ENCODE measurements at regions not wholly inside any gene's neighbourhood (a gene's known extent, or its start where the extent isn't known, plus 50 kb on each side); places are given as distances from the start of the nearest gene placed in this dataset.

DNA sequence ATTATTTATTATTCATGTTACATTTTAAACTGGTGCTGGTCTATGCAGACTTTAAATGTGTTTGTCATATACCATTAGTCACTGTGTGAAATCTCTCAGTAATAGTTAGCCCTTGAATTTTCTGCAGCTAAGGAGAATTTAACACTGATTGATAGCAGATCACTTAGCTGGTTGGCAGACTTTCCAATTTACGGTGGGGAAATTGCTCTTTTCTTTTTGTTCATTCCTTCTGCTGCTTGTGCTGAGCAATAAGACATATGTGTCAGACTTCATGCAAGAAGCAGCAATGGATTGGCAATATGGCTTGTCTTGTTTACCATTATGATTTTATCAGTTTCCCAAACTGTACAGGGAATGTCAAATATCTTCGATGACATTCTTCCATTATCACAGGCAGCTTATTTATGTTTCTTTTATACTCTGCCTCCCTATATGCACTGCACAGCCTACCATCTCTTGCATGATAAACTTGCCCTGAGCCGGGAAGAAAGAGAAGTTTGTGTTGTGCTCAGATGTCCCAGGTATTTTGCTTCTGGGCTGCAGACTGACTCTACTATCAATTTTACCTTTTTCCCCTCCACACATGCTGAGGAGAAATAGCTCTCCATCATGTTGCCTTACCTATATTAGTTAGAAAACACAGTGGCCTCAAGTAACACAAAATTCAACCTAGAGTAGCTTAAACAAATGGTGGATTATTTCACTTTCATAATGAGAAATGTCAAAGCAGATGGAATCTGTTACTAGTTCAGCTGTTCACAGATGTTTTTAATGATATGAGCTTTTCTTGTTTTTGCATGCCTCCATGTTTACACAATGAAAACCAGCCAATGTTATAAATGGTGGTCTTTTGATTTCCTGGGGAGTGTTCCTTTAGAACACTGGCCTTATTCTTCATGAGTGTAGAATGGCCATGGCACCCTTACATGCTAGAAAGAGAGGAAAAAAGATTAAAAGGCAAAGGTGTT lies 968.1 kb upstream of the GOT2 start:
- TF ChIP-seq, protein P1, sequence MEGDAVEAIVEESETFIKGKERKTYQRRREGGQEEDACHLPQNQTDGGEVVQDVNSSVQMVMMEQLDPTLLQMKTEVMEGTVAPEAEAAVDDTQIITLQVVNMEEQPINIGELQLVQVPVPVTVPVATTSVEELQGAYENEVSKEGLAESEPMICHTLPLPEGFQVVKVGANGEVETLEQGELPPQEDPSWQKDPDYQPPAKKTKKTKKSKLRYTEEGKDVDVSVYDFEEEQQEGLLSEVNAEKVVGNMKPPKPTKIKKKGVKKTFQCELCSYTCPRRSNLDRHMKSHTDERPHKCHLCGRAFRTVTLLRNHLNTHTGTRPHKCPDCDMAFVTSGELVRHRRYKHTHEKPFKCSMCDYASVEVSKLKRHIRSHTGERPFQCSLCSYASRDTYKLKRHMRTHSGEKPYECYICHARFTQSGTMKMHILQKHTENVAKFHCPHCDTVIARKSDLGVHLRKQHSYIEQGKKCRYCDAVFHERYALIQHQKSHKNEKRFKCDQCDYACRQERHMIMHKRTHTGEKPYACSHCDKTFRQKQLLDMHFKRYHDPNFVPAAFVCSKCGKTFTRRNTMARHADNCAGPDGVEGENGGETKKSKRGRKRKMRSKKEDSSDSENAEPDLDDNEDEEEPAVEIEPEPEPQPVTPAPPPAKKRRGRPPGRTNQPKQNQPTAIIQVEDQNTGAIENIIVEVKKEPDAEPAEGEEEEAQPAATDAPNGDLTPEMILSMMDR (IDR thresholded peaks at IDR 0.05; ENCODE audit: control insufficient read depth, extremely low read depth, insufficient read depth): no peak
- DNase-seq (ENCODE audit: low read depth): no peak
- no peak overlapping the region for H3K4me3 ChIP-seq (ENCODE audit: low read depth, low read length)

DNA sequence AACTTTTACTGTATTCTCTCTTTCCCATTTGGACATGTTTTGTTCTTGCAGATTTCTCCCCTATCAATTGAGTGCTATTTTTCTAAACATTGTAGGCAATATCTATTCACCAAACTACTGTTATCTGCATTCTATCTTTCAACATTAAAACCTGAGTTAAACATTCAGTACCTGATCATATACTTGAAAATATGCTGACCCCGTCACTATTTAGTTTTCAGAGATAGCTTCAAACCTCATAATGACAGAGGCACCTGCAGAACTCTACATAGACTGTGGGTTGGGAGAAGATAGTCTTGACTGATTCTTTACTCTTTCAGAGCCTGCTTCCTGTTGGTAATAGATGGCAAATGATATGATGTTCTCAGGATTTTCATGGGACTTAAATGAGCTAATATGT lies 965.7 kb upstream of the GOT2 start:
- H3K4me3 ChIP-seq (ENCODE audit: low read depth, low read length): no peak overlapping the region
- TF ChIP-seq, protein P1 (IDR thresholded peaks at IDR 0.05; ENCODE audit: control insufficient read depth, extremely low read depth, insufficient read depth): no peak
- DNase-seq (ENCODE audit: low read depth): no peak

DNA sequence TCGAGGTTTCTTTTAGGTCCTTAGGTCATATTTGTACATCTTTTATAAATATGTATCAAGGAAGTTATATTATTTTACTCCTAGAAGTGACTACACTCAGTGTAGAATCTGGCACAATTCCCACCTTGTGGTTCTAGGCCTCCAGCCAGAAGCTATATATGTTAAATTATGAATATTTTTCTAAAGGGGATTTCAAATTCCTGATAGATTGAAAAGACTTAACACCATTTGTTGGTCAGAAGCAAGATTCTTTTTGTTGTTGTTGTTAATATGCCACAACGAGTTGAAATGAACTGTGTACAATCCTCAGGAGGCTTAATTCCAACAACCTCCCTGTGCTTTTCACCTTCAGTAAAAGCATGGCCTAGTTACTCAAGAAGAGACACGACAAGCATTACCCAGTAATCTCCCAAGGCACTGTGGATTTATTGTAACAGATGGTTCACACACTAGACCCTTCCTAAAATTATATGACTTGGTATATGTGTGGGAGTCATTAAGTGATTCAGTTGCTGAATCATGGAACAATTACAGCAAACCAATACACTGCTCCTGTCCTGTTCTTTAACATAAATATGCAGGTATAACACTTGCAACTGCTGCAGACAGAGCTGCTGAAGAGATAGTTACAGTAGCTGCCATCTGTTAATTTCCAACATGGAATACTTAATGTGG lies 964.4 kb upstream of the GOT2 start:
- TF ChIP-seq, protein P1 (IDR thresholded peaks at IDR 0.05; ENCODE audit: control insufficient read depth, extremely low read depth, insufficient read depth): no peak
- DNase-seq (ENCODE audit: low read depth): no peak
- no peak overlapping the region for H3K4me3 ChIP-seq (ENCODE audit: low read depth, low read length)

DNA sequence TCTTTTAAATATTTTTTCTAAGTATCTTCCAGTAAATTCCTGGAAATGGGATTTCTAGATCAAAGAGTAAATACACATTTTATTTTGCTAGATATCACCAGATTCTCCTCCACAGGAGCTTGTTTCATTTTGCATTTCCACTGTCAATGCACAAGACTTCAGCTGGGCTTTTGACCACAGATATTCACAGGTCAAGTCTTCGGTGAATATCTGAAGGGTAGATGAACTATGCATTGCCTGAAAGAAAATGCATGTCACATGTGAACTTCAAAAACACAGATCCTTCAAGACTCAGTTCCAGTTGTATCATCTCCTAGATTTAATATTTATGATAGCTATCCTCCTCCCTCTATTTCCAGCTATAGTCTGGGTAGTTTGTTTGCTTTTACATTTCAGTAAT lies 963.6 kb upstream of the GOT2 start:
- no peak for DNase-seq (ENCODE audit: low read depth)
- no peak overlapping the region for H3K4me3 ChIP-seq (ENCODE audit: low read depth, low read length)
- TF ChIP-seq, protein P1 (IDR thresholded peaks at IDR 0.05; ENCODE audit: control insufficient read depth, extremely low read depth, insufficient read depth): no peak

DNA sequence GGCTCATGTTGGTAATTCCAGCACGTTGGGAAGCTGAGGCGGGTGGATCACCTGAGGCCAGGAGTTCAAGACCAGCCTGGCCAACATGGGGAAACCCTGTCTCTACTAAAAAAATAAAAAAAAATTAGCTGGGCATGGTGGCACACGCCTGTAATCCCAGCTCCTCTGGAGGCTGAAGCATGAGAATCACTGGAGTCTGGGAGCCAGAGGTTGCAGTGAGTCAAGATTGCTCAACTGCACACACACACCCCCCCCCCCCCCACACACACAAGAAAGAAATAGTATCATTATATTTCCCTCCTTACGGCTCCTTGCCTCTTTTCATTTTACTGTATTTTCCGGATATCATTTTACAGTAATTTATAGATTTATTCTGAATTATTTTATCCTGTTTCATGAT lies 963.1 kb upstream of the GOT2 start:
- no peak overlapping the region for H3K4me3 ChIP-seq (ENCODE audit: low read depth, low read length)
- no peak for DNase-seq (ENCODE audit: low read depth)
- TF ChIP-seq, protein P1 (IDR thresholded peaks at IDR 0.05; ENCODE audit: control insufficient read depth, extremely low read depth, insufficient read depth): no peak

DNA sequence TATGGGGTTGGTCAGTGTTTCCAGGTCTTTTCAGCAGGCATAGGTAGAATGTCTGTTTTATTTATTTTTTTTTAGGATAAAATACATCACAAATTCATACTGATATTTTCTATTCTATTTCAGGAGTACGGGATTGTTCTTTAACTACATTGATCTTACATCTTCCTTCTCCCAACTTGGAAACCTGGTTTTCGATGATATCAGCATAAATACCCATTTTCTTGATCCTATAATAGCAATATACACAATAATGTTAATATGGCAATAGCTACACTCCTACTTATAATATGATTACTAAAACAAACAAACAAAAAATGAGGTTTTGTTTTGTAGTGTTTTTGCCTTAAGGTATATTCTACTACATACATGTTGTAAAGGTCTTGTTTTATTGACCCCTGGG lies 962.4 kb upstream of the GOT2 start:
- H3K4me3 ChIP-seq (ENCODE audit: low read depth, low read length): no peak overlapping the region
- no peak for DNase-seq (ENCODE audit: low read depth)
- TF ChIP-seq, protein P1 (IDR thresholded peaks at IDR 0.05; ENCODE audit: control insufficient read depth, extremely low read depth, insufficient read depth): no peak

Data from LNCaP clone FGC (cell line).